HT1080 (cell line): ENCODE measurements at regions not wholly inside any gene's neighbourhood (a gene's known extent, or its start where the extent isn't known, plus 50 kb on each side); places are given as distances from the start of the nearest gene placed in this dataset.

Experiments used
- DNase-seq: peaks from one replicate; pipeline ENCODE4 v3.0.0-alpha.2; 2015; ENCODE audit warnings: low read depth

DNA sequence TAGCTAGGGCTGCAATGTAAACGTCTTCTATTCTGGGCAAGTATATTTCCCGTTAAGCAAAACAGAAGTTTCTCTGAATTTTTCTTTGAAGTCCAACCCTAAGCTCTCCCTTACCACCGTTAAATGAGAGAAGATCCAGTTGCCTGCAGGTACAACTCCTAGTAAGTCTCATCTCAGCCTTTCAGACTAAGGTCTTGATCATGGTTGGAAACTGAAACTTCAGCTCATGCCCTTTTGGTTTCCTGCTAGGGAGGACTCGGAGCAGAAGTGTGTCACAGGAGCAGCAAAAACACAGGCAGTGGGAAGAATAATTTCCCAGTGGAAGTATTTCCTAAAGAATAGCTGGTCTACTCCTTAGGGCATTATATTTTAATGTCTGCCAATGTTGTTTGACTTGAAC is 717.9 kb downstream of the PRELID2 start:
- DNase-seq, result no peak

DNA sequence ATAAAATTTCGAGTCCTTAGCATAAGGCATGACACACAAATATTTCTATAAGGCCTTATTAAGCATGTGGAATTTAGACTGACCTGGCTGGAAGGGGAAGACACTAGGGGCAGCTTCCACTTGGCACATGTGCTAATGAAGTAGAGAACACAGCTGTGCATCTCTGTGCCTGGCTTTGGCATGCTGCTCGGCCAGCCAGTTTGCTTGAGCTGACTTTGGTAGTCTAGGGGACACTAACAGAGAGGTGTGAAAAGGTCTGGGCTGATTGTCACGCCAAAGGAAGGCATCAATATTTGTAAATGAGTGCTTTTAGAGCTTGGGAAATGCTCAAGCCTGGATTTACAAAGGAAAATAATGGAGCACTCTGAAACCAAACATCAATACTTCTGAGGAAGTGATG is 723.7 kb downstream of the PRELID2 start:
- no peak for DNase-seq

DNA sequence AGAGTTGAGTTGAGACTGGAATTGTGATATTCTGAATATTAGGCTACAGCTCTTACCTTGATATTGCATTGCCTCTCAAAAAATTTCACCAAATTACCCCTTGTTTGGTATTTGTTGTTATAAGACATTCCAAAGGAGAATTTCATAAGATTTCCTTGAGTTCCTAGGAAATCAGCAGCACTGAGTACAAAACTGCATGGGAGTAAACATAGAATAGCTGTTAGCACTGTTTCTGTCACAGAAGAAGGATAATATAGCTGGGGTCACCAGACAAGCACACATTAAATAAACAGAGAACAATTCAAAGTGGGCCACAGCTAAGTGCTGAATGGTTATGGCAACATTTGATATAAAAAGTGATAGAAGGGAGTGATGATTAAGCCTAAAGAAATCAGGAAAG is 724.3 kb downstream of the PRELID2 start:
- DNase-seq, result no peak

DNA sequence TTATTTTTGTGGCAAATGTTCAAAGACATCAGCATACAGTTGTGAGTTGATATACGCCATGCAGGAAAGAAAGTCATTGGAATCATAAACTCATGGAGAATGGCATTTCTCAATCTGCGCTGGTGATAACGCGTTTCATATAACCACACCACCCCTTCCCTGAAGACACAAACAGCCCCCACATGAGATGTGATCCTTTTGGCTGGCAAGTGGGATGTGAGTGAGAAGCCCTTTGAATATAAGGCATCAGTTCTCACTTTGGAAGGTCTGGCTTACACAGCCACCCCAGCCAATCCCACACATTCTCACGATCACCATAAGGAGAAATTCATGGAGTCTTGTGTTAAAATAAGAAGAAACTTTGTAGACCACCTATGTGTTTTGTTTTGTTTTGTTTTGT is 725.0 kb downstream of the PRELID2 start:
- DNase-seq, result no peak

DNA sequence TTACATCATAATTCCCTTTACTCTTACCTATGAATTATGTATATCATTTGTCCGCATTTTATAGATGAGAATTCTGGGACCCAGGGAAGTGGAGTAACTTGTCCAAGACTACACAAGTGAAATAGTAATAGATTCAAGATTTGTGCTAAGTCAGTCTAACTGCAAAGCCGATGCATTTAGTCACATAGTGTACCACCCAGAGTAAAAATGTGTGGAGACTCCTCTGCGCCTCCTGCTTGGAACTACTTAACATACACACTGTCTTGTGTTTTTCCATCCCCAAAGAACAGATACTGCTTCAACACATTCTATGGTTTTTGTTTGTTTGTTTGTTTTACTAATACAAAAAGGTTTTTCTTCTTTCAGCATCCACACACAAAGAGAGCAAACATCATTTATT is 729.8 kb downstream of the PRELID2 start:
- no peak for DNase-seq

DNA sequence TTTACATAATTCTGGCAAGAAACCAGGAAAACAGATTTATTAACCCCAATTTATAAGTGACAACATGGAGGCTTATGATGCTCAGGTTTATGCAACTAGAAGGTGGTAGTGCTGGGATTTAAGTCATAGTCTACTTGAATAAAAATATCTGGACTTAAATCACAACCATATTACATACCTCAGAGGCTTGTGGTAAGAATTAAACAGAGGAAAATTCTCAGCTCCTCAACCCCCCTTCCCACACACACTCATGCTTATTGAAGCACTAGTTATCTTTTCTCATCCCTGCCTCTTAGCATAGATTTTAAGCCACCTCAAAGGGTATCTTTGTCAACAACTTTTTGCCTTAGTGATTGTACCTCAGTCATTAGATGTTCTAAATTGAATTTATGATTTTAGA is 731.0 kb downstream of the PRELID2 start:
- no peak for DNase-seq

DNA sequence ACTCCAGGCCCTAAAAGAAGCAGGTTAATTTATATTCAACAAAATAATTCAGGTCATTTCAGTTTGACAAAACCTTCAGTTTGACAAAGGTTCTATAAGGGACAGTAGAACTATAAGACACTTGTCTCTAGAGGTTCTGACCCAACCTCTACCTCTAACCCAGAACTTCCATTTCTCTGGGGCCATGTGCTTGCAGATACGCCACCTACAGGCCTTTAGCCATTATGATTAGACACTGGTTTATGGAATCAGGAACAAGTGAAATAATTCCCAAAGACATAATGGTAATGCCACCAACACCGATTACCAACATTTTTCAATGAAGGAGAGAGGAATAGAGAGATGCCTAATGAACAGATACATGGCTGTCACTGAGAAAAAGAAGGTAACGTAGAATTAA is 733.9 kb downstream of the PRELID2 start:
- no peak for DNase-seq

DNA sequence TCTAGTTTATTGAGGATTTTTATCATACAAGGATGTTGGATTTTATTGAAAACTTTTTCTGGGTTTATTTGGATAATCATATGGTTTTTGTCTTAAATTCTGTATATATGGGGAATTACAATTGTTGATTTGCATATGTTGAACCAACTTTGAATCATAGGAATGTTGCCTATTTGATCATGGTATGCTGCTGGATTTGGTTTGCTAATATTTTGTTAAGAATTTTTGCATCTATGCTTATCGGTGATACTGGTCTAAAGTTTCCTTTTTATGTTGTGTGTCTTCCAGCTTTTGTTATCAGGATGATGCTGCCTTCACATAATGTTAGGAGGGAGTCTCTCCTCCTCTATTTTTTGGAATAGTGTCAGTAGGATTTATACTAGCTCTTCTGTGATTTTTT is 745.0 kb downstream of the PRELID2 start:
- DNase-seq, result no peak

DNA sequence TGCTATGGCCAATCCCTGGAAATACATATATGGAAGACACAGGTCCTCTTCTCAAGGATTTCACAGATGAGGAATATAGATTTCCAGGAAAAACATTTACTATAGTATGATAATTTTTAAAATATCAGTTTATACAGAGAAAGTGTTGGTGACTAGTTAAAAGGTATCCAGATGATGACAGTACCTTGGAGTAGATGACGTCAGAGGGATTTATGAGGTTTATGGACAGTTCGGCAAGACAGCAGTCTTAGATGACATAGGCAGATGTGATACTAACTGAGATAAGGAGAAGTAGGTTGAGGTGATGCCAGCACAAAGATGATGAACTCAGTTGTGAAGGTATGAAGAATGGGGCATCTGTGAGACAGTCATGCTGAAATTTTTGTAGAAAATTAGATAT is 750.3 kb downstream of the PRELID2 start:
- DNase-seq, result no peak

DNA sequence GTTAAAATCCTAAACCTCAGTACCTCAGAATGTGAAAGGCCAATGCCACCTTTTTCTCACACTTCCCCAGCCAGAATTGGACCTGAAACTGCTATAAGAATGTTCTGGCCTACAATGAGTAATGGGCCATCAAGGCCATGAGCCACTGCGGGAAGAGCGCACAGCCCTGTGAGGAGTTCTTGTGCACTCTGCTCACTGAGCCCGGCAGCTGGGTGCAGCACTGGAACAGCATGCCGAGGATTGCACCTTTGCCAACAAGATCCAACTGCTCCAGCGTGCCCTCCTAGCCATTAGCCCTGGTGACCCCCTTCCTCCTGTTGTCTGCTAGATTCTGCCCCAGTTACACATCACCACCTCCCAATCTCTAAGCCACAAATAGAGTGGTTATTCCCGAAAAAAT is 758.1 kb downstream of the PRELID2 start:
- DNase-seq, result no peak

DNA sequence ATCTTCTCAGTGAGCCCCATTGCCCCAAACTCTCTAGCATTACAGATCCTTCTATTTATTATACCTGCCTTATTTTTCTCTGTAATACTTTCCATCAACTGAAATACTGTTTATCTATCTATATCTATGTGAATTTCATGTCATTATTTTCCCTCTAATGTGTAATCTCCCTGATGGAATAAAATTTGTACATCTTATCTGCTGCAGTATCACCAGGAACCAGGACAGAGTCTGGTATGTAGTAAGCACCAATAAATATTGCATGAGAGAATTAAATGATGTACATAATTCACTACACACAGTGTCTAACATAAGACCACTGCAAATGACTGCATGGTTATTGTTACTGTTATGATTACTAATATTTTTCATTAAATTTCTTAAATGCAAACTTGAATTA is 759.1 kb downstream of the PRELID2 start:
- DNase-seq, result no peak

DNA sequence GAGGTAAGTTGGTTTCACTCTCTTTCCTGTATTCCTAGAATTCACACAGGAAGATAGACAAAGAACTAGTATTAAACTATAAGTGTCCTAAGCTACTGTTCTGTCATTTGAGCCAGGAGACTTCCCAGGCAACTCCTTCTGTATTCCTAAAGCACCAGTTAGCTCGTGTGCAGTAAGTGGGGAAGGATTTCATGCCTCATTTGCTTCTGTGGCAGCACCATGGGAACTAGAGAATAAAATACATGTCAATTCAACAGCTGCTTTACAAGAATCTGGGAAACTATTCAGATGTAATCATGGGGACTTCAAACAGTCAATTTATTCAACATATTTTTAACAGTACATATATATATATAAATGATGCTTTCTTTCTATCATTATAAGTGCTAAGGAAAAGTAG is 762.3 kb downstream of the PRELID2 start:
- no peak for DNase-seq

DNA sequence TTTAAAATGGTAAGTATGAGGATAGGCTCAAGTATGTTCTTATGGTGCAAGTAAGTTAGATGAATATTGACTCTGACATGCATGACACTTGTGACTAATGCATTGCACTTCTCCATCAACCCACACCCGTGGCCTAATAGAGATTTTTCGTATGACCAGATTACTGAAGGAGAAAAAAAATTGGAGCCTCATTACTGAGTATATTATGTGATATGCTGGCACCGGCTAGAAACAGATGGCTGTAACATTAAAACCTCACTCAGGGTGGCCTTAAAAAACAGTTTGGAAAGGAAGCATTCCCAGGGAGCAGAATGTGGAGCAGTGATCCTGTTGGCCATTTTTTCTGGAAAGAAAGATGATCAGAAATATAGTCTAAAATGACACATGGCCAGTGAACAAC is 766.4 kb downstream of the PRELID2 start:
- DNase-seq, result no peak

DNA sequence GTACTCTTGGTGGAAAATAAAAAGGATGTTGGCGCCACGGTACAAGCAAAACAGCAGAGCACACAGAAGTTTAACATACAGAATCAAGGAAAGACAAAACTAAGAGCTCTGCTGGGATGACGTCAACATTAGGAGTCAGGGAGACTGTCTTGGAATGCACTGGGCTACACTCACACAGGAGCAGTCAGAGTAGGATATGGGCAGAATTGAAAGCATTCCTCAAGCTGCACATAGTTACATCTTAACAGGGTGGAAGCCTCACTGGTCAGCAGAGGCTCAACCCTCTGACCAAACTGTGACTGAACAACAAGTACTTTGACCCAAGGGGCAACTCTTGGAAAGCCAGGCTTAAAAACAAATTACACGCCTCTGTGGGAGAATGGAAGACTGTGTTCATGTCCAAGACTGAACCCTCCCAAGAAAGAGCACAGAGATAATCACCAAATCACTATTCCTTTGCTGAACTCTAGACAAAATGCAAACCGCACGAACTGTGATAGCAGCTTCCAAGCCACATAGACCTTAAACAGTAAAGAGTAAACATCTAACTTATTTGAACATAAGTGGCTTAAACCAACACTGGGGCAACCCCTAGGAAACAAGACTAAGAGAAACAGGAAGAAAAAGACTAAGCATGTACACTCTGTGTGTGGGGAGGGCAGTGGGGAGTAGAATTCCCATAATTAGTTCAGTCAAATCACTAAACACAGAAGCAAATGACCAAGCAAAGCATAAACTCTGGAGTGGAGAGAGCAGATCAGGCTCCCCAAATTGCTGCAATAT is 772.7 kb downstream of the PRELID2 start:
- DNase-seq, result peak; percentile 11

DNA sequence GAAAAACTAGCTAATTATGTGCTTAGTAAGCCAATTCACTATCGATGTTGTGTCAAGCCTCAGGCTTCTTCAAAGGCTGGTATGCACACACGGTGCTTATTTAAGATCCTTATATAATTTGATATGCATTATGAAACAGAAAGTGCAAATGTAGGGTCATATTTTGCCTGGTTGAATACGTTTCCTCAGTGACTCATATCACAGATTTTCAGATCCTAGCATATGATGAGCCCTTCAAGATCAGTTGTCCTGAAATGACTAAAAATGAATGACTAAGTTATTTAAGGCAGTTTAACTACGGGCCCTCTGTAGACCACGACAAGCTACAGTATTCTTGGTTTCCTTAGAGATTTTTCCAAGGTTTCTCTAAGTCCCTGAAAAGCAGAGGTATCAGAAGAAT is 778.3 kb downstream of the PRELID2 start:
- peak; percentile 69 for DNase-seq

DNA sequence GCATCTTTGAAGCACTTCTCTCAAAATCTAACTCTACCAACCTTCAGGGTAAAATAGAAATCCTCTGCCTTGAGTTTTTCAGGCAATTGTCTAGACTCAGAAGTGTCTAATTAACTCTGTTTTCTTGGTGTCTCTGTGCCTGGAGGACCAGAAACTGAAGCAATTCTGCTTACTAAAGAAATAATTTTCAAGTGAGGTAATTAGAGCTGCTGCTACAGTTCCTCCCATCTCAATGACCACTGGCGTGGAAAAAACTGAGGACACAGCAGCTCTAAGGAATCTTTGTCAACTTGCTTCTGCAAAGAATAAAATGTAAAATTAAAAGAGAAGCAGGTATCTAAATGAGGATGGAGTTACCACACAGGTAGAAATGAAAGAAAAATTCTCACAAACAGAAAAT is 785.0 kb downstream of the PRELID2 start:
- DNase-seq, result no peak

DNA sequence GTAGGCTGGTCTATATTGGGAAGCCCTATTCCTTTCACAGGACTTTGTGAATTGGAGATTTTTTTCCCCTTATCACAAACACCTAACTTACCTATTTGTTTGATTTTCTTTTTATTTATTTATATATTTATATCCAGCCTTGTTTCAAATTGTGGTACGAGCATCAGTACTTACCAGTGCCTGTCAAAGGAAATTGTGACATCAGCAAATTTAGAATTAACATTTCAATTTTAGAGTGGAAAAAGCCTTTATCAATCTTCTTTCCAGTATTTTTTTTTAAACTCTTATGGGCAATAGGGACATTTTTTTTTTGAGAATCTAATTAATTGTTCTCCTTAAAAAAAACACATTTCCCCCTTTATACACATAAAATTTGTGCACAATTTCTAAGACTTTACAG is 790.2 kb downstream of the PRELID2 start:
- DNase-seq, result no peak

DNA sequence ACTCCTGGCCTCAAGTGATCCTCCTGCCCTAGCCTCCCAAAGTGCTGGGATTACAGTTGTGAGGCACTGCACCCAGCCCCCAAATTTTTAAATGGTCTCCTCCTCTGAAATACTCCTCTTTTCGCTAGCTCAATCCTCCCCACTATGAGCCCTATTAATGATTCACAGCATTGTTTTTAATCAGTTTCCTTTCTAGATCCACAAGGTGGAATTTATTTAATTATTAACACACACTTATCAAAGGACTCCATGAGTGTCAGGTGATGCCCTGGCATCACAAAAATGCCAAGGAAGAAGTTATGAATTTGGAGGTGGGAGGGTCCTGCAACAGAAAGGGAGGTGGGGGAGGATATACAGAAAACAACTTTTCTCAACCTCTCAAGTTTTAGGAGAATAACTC is 806.5 kb downstream of the PRELID2 start:
- DNase-seq, result no peak

DNA sequence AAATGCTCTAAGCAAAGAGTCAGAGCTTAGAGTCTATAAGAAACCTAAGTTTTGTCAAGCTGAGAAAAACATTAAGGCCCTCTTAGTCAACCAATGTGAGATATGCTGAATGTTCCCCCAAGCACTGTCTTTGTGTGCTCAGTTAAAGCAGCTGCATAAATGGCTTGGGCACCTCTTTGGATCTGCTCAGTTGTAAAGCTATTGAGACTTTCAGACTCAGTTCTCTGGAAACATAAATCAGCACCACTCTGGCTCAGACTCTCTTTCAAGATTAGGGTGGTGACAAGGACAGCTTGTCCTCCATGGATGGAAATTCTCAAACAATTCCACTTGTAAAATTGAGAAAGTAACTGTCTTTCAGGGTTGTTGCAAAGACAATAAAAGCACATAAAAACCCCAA is 807.9 kb downstream of the PRELID2 start:
- no peak for DNase-seq

DNA sequence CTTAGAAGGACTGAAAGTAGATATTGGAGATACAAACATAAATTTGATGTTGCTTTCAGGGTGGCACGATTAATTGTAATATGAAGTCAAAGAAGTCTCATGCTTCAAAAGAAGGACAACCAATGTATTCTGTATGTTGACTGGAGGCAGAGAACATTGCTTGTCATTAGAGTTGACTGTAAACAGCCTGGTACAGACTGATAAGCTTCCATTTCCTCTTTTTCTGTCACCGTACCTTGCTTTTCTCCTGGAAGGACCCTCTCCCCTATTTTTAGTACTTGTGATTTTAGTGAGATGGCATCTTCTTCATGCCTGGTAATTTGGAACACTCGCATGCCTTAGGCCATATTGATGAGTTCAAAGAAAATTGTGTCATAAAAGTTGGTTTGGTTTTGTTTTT is 809.4 kb downstream of the PRELID2 start:
- DNase-seq, result no peak

DNA sequence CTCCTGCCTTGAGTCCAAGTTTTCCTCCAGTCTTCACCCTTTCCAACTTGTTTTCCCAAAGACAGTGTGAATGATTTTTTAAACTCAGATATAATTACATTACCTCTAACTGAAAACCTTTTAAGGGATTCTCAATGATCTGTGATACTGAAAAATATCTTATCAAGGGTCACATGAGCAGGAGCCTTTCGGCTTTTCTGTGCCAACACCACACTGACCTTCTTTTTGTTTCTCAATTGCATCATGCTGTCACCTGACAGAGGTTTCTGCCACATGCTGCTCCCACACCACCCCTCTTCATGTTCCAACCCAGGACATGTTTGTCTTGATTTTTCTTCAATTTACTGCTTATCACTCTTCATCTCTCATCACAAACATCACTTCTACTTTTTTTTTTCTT is 820.0 kb downstream of the PRELID2 start:
- DNase-seq, result no peak

DNA sequence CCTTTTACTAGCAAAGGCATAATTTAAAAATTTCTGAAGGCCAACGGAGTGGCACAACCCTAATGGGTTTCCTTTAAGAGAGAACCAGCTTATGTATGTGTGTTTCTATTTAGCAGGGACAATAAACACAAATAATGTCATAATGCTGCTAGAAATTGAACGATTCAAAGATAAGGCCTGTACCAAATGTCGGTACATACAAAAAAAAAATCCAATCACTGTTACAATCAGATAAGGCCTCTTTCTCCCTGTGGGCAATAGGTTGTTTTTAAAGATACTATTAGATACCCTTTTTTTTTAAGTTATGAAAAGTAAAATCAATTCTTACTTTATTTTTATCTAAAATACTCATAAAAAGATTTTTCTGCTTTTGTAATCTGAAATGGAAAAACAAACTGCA is 821.0 kb downstream of the PRELID2 start:
- no peak for DNase-seq

DNA sequence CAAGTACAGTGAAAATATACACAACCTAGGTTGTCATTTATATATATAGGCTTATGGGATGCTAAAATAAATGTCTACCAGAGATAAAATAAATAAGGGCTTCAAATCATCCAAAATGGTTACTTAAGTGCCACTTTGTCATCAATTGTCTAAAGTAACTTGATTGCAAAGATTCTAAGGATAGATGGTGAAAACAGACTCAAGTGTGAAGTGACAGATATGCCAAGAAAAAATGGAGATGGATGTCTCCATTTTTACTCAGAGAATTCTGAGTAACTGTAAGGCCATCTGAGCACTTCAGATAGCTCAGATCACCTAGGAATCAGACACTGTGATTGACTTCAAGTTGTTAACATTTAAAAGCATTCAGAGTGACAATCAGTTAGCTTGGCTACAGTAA is 824.3 kb downstream of the PRELID2 start:
- no peak for DNase-seq
